Caki2 (cell line): ENCODE measurements at regions not wholly inside any gene's neighbourhood (a gene's known extent, or its start where the extent isn't known, plus 50 kb on each side); places are given as distances from the start of the nearest gene placed in this dataset.

Experiments used
- DNase-seq: peaks from one replicate; pipeline ENCODE4 v3.0.0-alpha.2; 2015; ENCODE audit warnings: low read depth
- in situ Hi-C: cut with HindIII; loops from 2 replicates; pipeline ENCODE4 v1.10.0; 2016; ENCODE audit warnings: low sequenced_read_pairs, low pct_unique_long_range_greater_than_20kb, mixed read lengths

DNA sequence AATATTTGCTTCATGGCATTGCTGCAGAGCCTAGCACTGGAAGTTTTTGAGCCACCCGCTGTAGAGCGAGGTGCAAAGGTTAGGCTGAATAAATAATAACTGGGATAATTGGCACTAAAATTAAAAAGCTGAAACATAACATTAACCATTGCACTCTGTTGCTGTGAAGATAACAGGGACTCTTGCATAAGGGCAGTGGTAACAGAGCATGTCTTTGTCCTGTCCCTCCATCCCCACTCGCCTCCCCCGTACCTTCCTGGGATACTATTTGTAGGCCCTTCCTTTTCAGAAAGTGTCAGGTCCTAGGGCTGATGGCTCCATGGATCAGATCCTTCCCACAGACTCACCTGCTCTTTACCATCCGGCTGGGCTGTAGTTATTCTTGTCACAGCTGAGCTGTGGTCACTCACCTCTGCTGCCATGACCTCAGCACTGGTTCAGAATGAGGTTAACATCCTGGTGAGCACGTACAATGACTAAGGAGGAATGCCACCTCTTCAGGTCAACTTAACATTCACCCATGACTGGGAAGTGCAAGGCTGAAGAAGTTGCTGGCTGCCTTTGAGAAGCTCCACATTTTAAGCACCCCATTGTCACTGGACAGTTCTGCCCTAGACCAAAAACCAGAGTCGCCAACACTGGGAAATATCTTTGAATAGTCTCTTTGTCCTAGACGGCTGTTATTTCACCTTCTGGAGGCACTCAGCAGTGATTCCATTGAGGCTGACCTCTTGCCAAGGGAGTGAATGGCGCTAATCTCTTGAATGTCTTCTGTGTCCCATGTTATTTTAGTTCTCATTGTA lies 103.2 kb upstream of the KIRREL3 start:
- peak; percentile 4 for DNase-seq
- in situ Hi-C loops, result no loop called here

DNA sequence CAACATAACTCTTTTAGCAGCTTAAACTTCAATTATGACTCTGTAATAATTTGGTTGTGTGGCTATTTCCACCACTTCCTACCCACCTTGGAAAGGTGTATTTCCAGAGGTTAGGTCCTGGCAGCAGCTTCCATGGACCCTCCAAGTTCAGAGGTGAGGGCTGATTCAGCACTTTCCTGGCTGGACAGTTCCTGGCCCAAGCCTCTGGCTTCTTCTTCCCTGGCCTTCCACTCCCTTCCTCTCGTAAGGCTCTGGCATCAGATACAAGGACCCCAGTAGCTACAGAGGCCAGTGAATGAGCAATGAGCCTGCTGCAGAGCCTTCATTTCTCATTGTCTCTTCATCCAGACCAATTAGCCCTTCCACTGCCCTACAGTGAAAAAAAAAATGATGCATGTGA lies 98.1 kb upstream of the KIRREL3 start:
- no peak for DNase-seq
- in situ Hi-C loops, result no loop called here

DNA sequence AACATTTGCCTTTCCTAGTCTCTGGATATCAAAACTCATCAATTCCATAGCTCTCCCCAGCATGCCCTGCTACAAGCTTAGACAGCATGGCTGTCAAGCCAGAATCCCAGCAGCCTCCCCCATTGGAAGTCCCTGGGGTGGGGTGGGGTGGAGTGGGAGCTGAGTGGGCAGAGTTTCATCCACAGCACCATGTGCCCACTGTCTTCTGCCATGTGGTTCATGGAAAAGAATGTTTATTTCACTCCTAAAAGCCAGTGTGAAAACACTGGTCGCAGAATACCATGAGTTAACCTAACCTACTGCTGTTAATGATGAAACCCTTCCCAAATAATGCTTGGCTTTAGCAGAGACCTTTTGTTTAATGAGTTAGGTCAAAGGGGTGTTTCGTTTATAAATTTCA lies 80.2 kb upstream of the KIRREL3 start:
- DNase-seq, result no peak
- in situ Hi-C loops, result no loop called here

DNA sequence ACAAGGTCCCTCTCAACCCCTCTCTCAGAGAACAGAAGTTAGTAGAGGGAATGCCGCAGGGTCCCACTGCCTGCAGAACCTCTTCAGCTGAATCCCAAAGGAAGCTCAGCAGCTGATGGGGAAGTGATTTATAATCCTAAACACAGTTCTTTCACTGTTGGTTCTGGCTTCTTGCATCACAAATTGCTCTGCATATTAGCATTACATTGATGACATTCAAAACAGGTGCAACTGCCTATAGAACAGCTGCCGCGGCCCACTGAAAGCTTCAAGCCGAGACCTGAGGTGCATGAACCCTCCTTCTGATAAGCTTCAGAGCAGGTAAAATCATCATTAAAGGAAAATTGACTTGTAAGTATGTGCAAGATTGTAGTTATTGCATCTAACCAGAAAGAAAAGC lies 75.2 kb upstream of the KIRREL3 start:
- in situ Hi-C loops, result no loop called here
- no peak for DNase-seq

GRCh38 chr11:127074151-127074761 lies 73.7 kb upstream of the KIRREL3 start:
- DNase-seq, result peak; percentile 48
- in situ Hi-C loops, result no loop called here

DNA sequence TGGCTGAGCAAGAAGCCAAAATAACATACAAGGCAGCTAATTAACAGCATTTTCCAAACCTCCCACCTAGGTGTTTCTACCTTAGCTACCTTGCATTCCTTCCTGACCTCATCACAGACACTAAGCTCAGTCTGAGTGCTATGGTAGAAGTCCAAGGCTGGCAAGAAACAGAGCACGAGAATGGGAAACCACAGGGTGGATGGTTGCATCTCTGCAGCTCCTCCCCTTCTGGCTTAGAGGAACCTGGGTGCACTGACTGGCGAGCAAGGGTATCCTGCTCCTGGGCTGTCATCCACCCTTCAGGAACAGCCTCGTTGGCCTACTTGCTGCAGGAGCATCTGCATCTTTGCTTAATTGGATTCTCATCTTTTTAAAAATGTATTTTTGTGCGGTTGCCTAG lies 73.1 kb upstream of the KIRREL3 start:
- no peak for DNase-seq
- in situ Hi-C loops, result no loop called here

GRCh38 chr11:127071606-127072005 lies 71.0 kb upstream of the KIRREL3 start:
- in situ Hi-C loops, result no loop called here
- DNase-seq, result no peak

DNA sequence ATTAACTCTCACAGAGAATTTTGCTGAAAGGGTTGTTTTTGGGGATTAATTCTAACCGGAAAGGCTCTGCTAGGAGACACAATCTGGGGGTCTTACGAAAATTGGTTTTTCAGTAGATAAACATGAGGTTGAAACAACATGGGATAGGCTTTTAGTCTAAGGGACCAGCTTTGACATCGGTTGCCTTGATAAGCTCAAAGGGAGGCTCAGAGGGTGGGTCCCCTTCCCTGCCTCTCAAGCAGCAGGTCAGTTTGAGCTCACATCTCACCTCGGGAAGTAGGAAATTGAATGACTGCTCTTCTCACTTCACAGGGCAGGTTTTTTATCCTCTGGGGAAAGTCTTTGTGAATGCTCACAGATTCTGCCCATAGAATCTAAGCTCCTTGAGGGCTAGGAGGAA lies 70.2 kb upstream of the KIRREL3 start:
- in situ Hi-C loops, result no loop called here
- no peak for DNase-seq

- in situ Hi-C loops, result no loop called here
- DNase-seq, result peak; percentile 57
Observed at GRCh38 chr11:127066401-127067090, 66.0 kb upstream of the KIRREL3 start.

DNA sequence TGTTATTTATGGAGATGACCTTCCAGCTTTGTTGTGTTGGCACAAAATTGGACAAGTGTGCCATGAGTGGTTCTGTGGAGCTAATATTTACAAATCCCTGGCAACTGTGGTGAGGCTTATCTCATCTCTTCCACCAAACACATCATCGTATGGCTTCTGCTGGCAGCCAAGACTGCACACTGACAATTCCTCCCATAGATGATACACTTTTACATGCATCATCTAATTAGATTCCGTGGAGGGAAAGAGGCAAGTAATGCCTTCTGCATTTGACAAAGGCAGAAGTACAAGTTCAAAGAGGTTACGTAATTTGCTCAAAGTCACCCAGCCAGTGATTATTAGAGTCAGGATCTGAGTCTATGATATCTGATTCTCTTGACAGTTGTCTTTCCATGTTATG lies 62.7 kb upstream of the KIRREL3 start:
- in situ Hi-C loops, result no loop called here
- DNase-seq, result no peak

GRCh38 chr11:127061947-127062346 lies 61.4 kb upstream of the KIRREL3 start:
- in situ Hi-C loops, result no loop called here

DNA sequence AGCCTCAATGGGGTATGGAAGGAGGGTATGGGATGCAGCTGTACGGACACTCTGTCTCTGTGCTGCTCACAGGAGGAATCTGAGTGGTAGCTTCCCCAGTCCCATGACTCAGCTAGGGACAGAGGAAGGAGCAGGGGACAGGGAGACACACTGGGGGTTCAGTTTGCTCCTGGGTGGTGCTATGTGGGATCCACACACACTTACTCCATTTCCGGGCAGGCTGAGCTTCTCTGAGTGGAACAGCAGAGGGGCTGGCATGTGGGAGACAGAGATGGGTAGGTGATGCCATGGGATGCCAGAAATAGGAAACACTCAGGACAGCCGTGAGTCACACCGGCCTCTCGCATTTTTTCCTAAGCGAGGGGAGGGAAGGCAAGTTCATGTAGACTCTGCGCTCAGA lies 59.2 kb upstream of the KIRREL3 start:
- DNase-seq, result no peak
- in situ Hi-C loops, result no loop called here

More at GRCh38 chr11:127061947-127062346, 61.4 kb upstream of the KIRREL3 start:
- DNase-seq, result no peak

- DNase-seq, result no peak
- in situ Hi-C loops, result no loop called here
Observed at GRCh38 chr11:127059286-127059685, 58.7 kb upstream of the KIRREL3 start.

DNA sequence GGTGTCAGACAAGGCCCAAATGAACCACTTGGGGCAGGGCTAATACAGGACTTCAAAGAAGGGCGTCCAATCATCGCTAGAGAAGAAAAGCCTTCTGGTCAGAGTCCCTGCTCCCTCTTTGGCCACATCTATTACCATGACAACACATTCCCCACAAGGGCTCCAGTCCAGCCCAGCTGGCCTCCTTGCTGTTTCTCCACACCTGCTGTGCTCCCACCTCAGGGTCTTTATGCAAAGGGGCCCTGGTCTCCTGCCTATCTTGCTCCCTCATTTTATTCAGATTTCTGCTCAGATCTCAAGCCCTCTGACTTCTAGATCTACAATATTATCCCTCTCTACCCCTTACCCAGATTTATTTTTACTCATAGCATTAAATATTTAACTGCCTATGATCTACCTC lies 58.0 kb upstream of the KIRREL3 start:
- in situ Hi-C loops, result no loop called here
- no peak for DNase-seq

- DNase-seq, result no peak
- in situ Hi-C loops, result no loop called here
Observed at GRCh38 chr11:127057126-127057525, 56.6 kb upstream of the KIRREL3 start.

GRCh38 chr11:127056338-127056971 lies 55.9 kb upstream of the KIRREL3 start:
- in situ Hi-C loops, result no loop called here
- DNase-seq, result no peak

DNA sequence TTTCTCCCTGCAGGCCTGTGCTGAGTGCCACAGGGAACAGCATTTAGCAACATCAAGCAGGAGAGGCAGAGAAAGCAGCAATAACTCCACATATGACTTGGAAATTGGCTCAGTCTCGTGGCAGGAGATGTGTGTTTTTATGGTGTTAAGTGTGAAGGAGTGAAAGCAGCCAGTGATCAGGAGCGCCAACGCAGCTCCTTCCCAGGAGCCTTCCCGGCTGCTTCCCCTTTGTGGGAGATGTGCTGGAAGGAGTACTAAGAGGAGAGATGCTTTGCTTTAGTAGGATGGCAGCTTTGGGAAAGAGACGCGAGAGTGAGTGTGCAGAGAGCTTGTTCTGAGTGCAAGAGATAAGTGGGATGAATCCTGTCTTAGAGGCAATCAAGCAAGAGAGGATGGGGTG lies 54.7 kb upstream of the KIRREL3 start:
- no peak for DNase-seq
- in situ Hi-C loops, result no loop called here

- in situ Hi-C loops, result no loop called here
- DNase-seq, result no peak
Observed at GRCh38 chr11:127054153-127054552, 53.6 kb upstream of the KIRREL3 start.

GRCh38 chr11:127052404-127052803 lies 51.8 kb upstream of the KIRREL3 start:
- in situ Hi-C loops, result no loop called here
- DNase-seq, result peak; percentile 68
